Mammary epithelial cell (primary cell): ENCODE measurements at regions not wholly inside any gene's neighbourhood (a gene's known extent, or its start where the extent isn't known, plus 50 kb on each side); places are given as distances from the start of the nearest gene placed in this dataset.

ENCODE experiments used
- CTCF ChIP-seq, 2 donors: IDR thresholded peaks in 1 of 2; conservative IDR thresholded peaks in 1 of 2; 2 replicates each; pipeline ENCODE4 v1.5.1; 2011 to 2012; ENCODE audit warnings: inconsistent platforms in 2 of 2, low read length in 2 of 2, mild to moderate bottlenecking in 2 of 2, control low read depth in 1 of 2, low read depth in 1 of 2; ENCODE audit not compliant: insufficient read depth in 1 of 2; ENCODE audit errors: extremely low read depth in 1 of 2
- EZH2 ChIP-seq: IDR thresholded peaks from 2 replicates; pipeline ENCODE4 v1.6.1; 2012; ENCODE audit warnings: low read length, inconsistent platforms, borderline replicate concordance

GRCh38 chr2:13056259-13056843, 339.6 kb downstream of the TRIB2 start:
- peak; percentile 49 to 65 for TF ChIP-seq CTCF (conservative IDR thresholded peaks at IDR 0.05 in 1 of 2, IDR thresholded peaks at IDR 0.05 in 1 of 2; ENCODE audit: extremely low read depth in 1 of 2, insufficient read depth in 1 of 2, low read depth in 1 of 2, low read length in 2 of 2)
- no peak for TF ChIP-seq EZH2
